HEK293 (cell line): ENCODE measurements at regions not wholly inside any gene's neighbourhood (a gene's known extent, or its start where the extent isn't known, plus 50 kb on each side); places are given as distances from the start of the nearest gene placed in this dataset.

Source experiments
- CTCF ChIA-PET: fragments of 350-600 bp; formaldehyde crosslinking; extraction: SDS; loops from one replicate; lab custom pipeline; 2021; ENCODE audit warnings: antibody characterized with exemption; lab: Yijun Ruan, JAX
- POLR2A ChIA-PET: fragments of 300-600 bp; formaldehyde crosslinking; extraction: SDS; loops from one replicate; lab custom pipeline; 2020; ENCODE audit warnings: antibody characterized with exemption, inconsistent platforms; lab: Yijun Ruan, JAX
- H3K27ac ChIP-seq: fragments of 200-500 bp; sonication (Bioruptor generic); 2 replicates; pipeline ENCODE4 v1.5.1; 2014; ENCODE audit warnings: low read depth, low read length, control low read depth, inconsistent platforms; ENCODE audit errors: extremely low read depth
- H3K36me3 ChIP-seq, 2 experiments: fragments of 200-500 bp in 1 of 2; sonication (Bioruptor generic) in 1 of 2; 1 replicate in 1 of 2; 2 replicates in 1 of 2; pipeline ENCODE4 v1.5.1; 2014 to 2017; ENCODE audit warnings: inconsistent platforms in 2 of 2, low read length in 2 of 2; ENCODE audit not compliant: control insufficient read depth in 2 of 2, insufficient read depth in 1 of 2
- H3K4me1 ChIP-seq: fragments of 200-500 bp; sonication (Bioruptor generic); 2 replicates; pipeline ENCODE4 v1.5.1; 2014; ENCODE audit warnings: mild to moderate bottlenecking, low read length, inconsistent platforms; ENCODE audit not compliant: control insufficient read depth, insufficient read depth
- H3K4me3 ChIP-seq: 2 replicates; pipeline ENCODE4 v1.5.1; 2011; ENCODE audit warnings: low read depth, mild to moderate bottlenecking, control low read depth, low read length, moderate library complexity
- H3K9me3 ChIP-seq: fragments of 200-500 bp; sonication (Bioruptor generic); 2 replicates; pipeline ENCODE4 v1.5.1; 2014; ENCODE audit warnings: low read depth, low read length, inconsistent platforms; ENCODE audit not compliant: control insufficient read depth, insufficient read depth
- ATF2 ChIP-seq: fragments of 450-650 bp; formaldehyde crosslinking; IDR thresholded peaks from 2 replicates; pipeline ENCODE4 v1.5.1; 2016; ENCODE audit warnings: missing biosample characterization, missing genetic modification characterization, low read depth
- CTCF ChIP-seq: fragments of 450-650 bp; formaldehyde crosslinking; IDR thresholded peaks from 2 replicates; pipeline ENCODE4 v1.5.1; 2016; ENCODE audit warnings: missing biosample characterization, missing genetic modification characterization
- GFI1B ChIP-seq: fragments of 450-650 bp; formaldehyde crosslinking; IDR thresholded peaks from 2 replicates; pipeline ENCODE4 v1.5.1; 2016; ENCODE audit warnings: missing biosample characterization, missing genetic modification characterization
- GLIS2 ChIP-seq: fragments of 450-650 bp; formaldehyde crosslinking; IDR thresholded peaks from 2 replicates; pipeline ENCODE4 v1.5.1; 2016; ENCODE audit warnings: missing biosample characterization, missing genetic modification characterization
- PATZ1 ChIP-seq: fragments of 450-650 bp; formaldehyde crosslinking; IDR thresholded peaks from 2 replicates; pipeline ENCODE4 v1.5.1; 2016; ENCODE audit warnings: missing biosample characterization, missing genetic modification characterization
- PRDM1 ChIP-seq: fragments of 450-650 bp; formaldehyde crosslinking; IDR thresholded peaks from 2 replicates; pipeline ENCODE4; 2016; ENCODE audit warnings: missing biosample characterization, missing genetic modification characterization
- REPIN1 ChIP-seq: fragments of 450-650 bp; formaldehyde crosslinking; IDR thresholded peaks from 2 replicates; pipeline ENCODE4 v1.5.1; 2017; ENCODE audit warnings: missing biosample characterization, missing genetic modification characterization, low read depth
- SETDB1 ChIP-seq: IDR thresholded peaks from one replicate; pipeline ENCODE4 v1.6.1; 2017; ENCODE audit warnings: mild to moderate bottlenecking, low read length, moderate library complexity, mixed read lengths; ENCODE audit not compliant: insufficient read length
- ZNF133 ChIP-seq: fragments of 450-650 bp; formaldehyde crosslinking; IDR thresholded peaks from 2 replicates; pipeline ENCODE4 v1.5.1; 2016; ENCODE audit warnings: missing biosample characterization, missing genetic modification characterization
- ZNF175 ChIP-seq: fragments of 450-650 bp; formaldehyde crosslinking; IDR thresholded peaks from 2 replicates; pipeline ENCODE4 v1.5.1; 2016; ENCODE audit warnings: missing biosample characterization, missing genetic modification characterization
- ZNF202 ChIP-seq: fragments of 450-650 bp; formaldehyde crosslinking; IDR thresholded peaks from 2 replicates; pipeline ENCODE4 v1.5.1; 2016; ENCODE audit warnings: missing biosample characterization, missing genetic modification characterization, borderline replicate concordance
- ZNF274 ChIP-seq, 2 experiments: fragments of 200-500 bp in 1 of 2; fragments of 450-650 bp in 1 of 2; sonication (Bioruptor generic) in 1 of 2; formaldehyde crosslinking in 1 of 2; IDR thresholded peaks; 2 replicates each; pipeline versions ENCODE4 v1.5.1 to v1.6.1; 2014 to 2016; ENCODE audit warnings: borderline replicate concordance in 1 of 2, inconsistent platforms in 1 of 2, low read length in 1 of 2, missing biosample characterization in 1 of 2, missing genetic modification characterization in 1 of 2
- ZNF404 ChIP-seq: fragments of 450-650 bp; formaldehyde crosslinking; IDR thresholded peaks from 2 replicates; pipeline ENCODE4 v1.5.1; 2017; ENCODE audit warnings: missing biosample characterization, missing genetic modification characterization
- ZNF513 ChIP-seq: fragments of 450-650 bp; IDR thresholded peaks from 2 replicates; pipeline ENCODE4 v1.5.1; 2018; ENCODE audit warnings: missing biosample characterization, missing genetic modification characterization
- ZNF558 ChIP-seq: fragments of 450-650 bp; formaldehyde crosslinking; IDR thresholded peaks from 2 replicates; pipeline ENCODE4 v1.5.1; 2016; ENCODE audit warnings: missing biosample characterization, missing genetic modification characterization
- ZNF707 ChIP-seq: fragments of 450-650 bp; formaldehyde crosslinking; IDR thresholded peaks from 2 replicates; pipeline ENCODE4 v1.5.1; 2016; ENCODE audit warnings: missing biosample characterization, missing genetic modification characterization
- ZSCAN23 ChIP-seq: fragments of 450-650 bp; formaldehyde crosslinking; IDR thresholded peaks from 2 replicates; pipeline ENCODE4 v1.5.1; 2016; ENCODE audit warnings: missing biosample characterization, missing genetic modification characterization
- ZXDB ChIP-seq: fragments of 450-650 bp; formaldehyde crosslinking; IDR thresholded peaks from 2 replicates; pipeline ENCODE4 v1.5.1; 2016; ENCODE audit warnings: missing biosample characterization, missing genetic modification characterization
- TF ChIP-seq, protein P1 (sequence below): fragments of 450-650 bp; formaldehyde crosslinking; IDR thresholded peaks from 2 replicates; pipeline ENCODE4 v1.5.1; 2017; ENCODE audit warnings: missing biosample characterization, missing genetic modification characterization

DNA sequence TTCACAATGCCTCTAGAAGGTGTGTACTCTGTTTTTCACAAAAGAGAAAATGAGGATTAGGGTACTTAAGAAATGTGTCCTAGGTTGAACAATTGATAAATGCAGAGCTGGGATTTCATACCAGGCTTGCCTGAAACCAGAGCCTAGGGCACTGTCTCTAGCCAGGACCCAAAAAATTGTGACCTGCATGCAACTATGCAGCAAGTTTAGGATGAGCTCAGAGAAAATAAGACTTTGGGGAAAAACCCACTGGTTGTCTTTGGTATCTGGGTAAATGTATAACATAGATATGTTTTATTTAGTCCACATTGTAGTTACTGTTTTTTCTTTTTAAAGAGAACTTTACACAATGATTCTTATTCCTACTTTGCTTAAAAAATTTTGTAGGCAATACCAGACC lies 177.1 kb upstream of the SEMA6A start:
- Histone ChIP-seq H3K27ac (no peak overlapping the region), H3K4me3 (no peak overlapping the region), H3K36me3 (no peaks in the 10 kb centered on the region), H3K9me3 (no peaks in the 10 kb centered on the region), H3K4me1 (peaks cover 3% of the 10 kb centered on the region)
- CTCF ChIA-PET: interaction anchor here (1.0 kb wide), 1 partner anchor 196 kb away, joined by 3 read pairs; no protein-coding TSS in a partner anchor
- TF ChIP-seq ZNF404 (no peak), ZNF175 (no peak), ZNF133 (tag by site-specific recombination) (no peak), ZXDB (tag by site-specific recombination) (no peak), ZNF274 (IDR thresholded peaks at IDR 0.05; ENCODE audit: low read length) (no peak), ZNF274 (tag by site-specific recombination; IDR thresholded peaks at IDR 0.05; ENCODE audit: borderline replicate concordance) (no peak), ZNF707 (tag by site-specific recombination) (no peak), GFI1B (no peak)
- POLR2A ChIA-PET: no interaction called here

- ChIA-PET POLR2A (no interaction called here), CTCF (interaction anchor here (1.0 kb wide), 1 partner anchor 197 kb away, joined by 3 read pairs; no protein-coding TSS in a partner anchor)
- no peak overlapping the region for H3K4me3 ChIP-seq
- H3K4me1 ChIP-seq: peaks cover 7% of the 10 kb centered on the region
- H3K9me3 ChIP-seq: no peaks in the 10 kb centered on the region
- TF ChIP-seq SETDB1 (no peak), ZNF513 (tag by site-specific recombination) (peak; percentile 95), ATF2 (tag by site-specific recombination) (0 out of 2 replicates have a peak, but pooled peaks have one; percentile 18), GLIS2 (tag by site-specific recombination) (no peak)
- no peaks in the 10 kb centered on the region for H3K36me3 ChIP-seq
- H3K27ac ChIP-seq: no peak overlapping the region
These were observed 176.3 kb upstream of the SEMA6A start for GRCh38 chr5:116750631-116751580.

GRCh38 chr5:116747881-116748280 lies 173.3 kb upstream of the SEMA6A start:
- Histone ChIP-seq H3K4me1 (peaks cover 7% of the 10 kb centered on the region), H3K36me3 (no peaks in the 10 kb centered on the region)

More at GRCh38 chr5:116747881-116748280, 173.3 kb upstream of the SEMA6A start:
- Histone ChIP-seq H3K4me3 (no peak overlapping the region), H3K9me3 (no peaks in the 10 kb centered on the region), H3K27ac (no peak overlapping the region)
- ChIA-PET CTCF (no interaction called here), POLR2A (no interaction called here)
- TF ChIP-seq ZNF202 (tag by site-specific recombination) (no peak), CTCF (tag by site-specific recombination) (no peak), PRDM1 (tag by site-specific recombination) (no peak), REPIN1 (no peak), PATZ1 (tag by site-specific recombination) (no peak), ZSCAN23 (tag by site-specific recombination) (no peak), ZNF558 (tag by site-specific recombination) (no peak)
- TF ChIP-seq, protein P1, sequence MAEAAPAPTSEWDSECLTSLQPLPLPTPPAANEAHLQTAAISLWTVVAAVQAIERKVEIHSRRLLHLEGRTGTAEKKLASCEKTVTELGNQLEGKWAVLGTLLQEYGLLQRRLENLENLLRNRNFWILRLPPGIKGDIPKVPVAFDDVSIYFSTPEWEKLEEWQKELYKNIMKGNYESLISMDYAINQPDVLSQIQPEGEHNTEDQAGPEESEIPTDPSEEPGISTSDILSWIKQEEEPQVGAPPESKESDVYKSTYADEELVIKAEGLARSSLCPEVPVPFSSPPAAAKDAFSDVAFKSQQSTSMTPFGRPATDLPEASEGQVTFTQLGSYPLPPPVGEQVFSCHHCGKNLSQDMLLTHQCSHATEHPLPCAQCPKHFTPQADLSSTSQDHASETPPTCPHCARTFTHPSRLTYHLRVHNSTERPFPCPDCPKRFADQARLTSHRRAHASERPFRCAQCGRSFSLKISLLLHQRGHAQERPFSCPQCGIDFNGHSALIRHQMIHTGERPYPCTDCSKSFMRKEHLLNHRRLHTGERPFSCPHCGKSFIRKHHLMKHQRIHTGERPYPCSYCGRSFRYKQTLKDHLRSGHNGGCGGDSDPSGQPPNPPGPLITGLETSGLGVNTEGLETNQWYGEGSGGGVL (tag by site-specific recombination): peak; percentile 59
